Body of pancreas (tissue), 4 donors: ENCODE measurements at regions not wholly inside any gene's neighbourhood (a gene's known extent, or its start where the extent isn't known, plus 50 kb on each side); places are given as distances from the start of the nearest gene placed in this dataset.

ENCODE experiments used
- CTCF ChIP-seq, 7 experiments: fragments of 450-650 bp in 4 of 7; fragments of 200-600 bp in 3 of 7; sonication (generic) in 3 of 7; IDR thresholded peaks; one replicate each; pipeline ENCODE4 v1.5.1; 2016 to 2019; ENCODE audit warnings: antibody characterized with exemption in 7 of 7
- POLR2A ChIP-seq, 3 donors: fragments of 450-650 bp; IDR thresholded peaks; one replicate each; pipeline ENCODE4 v1.6.1; 2016; ENCODE audit warnings: antibody characterized with exemption in 3 of 3, mild to moderate bottlenecking in 2 of 3

- TF ChIP-seq CTCF (IDR thresholded peaks at IDR 0.05) (no peak), POLR2A (IDR thresholded peaks at IDR 0.05) (no peak)
These were observed 64.2 kb upstream of the WSCD1 start for GRCh38 chr17:6005939-6006338.
